Upper lobe of left lung (tissue), 4 donors: ENCODE measurements at regions not wholly inside any gene's neighbourhood (a gene's known extent, or its start where the extent isn't known, plus 50 kb on each side); places are given as distances from the start of the nearest gene placed in this dataset.

Source experiments
- EP300 ChIP-seq, 4 donors: sonication (generic); formaldehyde crosslinking; IDR thresholded peaks; one replicate each; pipeline ENCODE4 v1.5.1; 2017; ENCODE audit warnings: antibody characterized with exemption in 4 of 4, control low read depth in 2 of 4
- POLR2A ChIP-seq, 4 donors: fragments of 450-650 bp; IDR thresholded peaks; one replicate each; pipeline ENCODE4 v1.5.1; 2016 to 2017; ENCODE audit warnings: antibody characterized with exemption in 4 of 4, mild to moderate bottlenecking in 2 of 4
- POLR2AphosphoS5 ChIP-seq, 2 donors: sonication (generic); formaldehyde crosslinking; IDR thresholded peaks; one replicate each; pipeline ENCODE4 v1.5.1; 2017; ENCODE audit warnings: antibody characterized with exemption in 2 of 2
- TF ChIP-seq, protein P1 (sequence below), 6 experiments: fragments of 450-650 bp in 4 of 6; fragments of 200-600 bp in 2 of 6; sonication (generic) in 2 of 6; IDR thresholded peaks; one replicate each; pipeline ENCODE4 v1.5.1; 2016 to 2019; ENCODE audit warnings: antibody characterized with exemption in 6 of 6

DNA sequence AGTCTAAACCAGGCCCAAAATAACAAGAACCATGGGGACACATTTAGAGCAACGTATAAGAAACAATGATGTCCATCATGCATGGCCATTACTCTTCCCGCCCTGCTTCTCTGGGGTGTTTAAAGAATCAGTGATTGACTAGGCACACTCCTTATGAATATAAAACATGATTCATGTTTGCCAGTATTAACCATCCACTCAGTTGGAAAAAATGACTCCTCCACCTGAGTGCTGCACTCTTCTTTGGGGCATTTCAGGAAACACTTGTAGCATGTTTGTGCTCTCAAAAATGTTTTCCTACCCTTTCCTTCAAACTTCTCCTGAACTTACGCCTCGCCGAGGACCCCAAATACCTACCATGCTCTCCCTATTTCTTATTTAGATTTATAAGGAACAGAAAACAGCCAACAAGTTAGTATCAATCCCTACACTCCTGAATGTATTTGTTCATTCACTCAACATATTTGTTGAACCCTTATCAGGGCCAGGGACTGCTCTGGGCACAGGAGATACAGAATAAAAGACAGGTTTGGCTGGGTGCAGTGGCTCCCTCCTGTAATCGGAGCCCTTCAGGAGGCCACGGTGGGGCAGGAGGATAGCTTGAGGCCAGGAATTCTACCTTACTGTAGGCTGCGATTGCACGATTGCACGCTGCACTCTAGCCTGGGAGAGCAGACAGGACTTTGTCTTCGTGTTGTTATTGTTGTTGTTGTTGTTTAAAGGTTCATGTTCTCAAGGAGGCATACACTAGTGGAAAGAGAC lies 137.0 kb downstream of the TMCO5A start:
- TF ChIP-seq POLR2A (IDR thresholded peaks at IDR 0.05) (peak in 1 of 4 donors; percentile 5), EP300 (IDR thresholded peaks at IDR 0.05) (peak in 1 of 4 donors; percentile 89), POLR2AphosphoS5 (IDR thresholded peaks at IDR 0.05) (no peak)
- TF ChIP-seq, protein P1, sequence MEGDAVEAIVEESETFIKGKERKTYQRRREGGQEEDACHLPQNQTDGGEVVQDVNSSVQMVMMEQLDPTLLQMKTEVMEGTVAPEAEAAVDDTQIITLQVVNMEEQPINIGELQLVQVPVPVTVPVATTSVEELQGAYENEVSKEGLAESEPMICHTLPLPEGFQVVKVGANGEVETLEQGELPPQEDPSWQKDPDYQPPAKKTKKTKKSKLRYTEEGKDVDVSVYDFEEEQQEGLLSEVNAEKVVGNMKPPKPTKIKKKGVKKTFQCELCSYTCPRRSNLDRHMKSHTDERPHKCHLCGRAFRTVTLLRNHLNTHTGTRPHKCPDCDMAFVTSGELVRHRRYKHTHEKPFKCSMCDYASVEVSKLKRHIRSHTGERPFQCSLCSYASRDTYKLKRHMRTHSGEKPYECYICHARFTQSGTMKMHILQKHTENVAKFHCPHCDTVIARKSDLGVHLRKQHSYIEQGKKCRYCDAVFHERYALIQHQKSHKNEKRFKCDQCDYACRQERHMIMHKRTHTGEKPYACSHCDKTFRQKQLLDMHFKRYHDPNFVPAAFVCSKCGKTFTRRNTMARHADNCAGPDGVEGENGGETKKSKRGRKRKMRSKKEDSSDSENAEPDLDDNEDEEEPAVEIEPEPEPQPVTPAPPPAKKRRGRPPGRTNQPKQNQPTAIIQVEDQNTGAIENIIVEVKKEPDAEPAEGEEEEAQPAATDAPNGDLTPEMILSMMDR (IDR thresholded peaks at IDR 0.05), result no peak
